GM21825 (cell line): ENCODE measurements at regions not wholly inside any gene's neighbourhood (a gene's known extent, or its start where the extent isn't known, plus 50 kb on each side); places are given as distances from the start of the nearest gene placed in this dataset.
"Not testable (repeated sequence)": the region's sequence is repeated elsewhere in the genome, so short reads cannot be mapped to it uniquely, and the experiment has no call there.

Experiments
- ATAC-seq: cut with Tn5 transposase; IDR thresholded peaks from one replicate; pipeline ENCODE4 v1.9.1; 2021; ENCODE audit warnings: mild to moderate bottlenecking, moderate library complexity; ENCODE audit not compliant: unreplicated experiment

- ATAC-seq = no peak
Measured at GRCh38 chr2:171266102-171266501, 105.4 kb upstream of the TLK1 start.

GRCh38 chr2:171261529-171261928, 100.8 kb upstream of the TLK1 start:
- not testable (repeated sequence) for ATAC-seq

GRCh38 chr2:171260471-171261424, 100.1 kb upstream of the TLK1 start:
- ATAC-seq = peak; percentile 78

- no peak for ATAC-seq
Measured at GRCh38 chr2:171254666-171255065, 94.0 kb upstream of the TLK1 start.

- ATAC-seq = no peak
Measured at GRCh38 chr2:171253900-171254650, 93.4 kb upstream of the TLK1 start.

GRCh38 chr2:171253279-171253678, 92.6 kb upstream of the TLK1 start:
- no peak for ATAC-seq

- no peak for ATAC-seq
Measured at GRCh38 chr2:171249689-171250088, 89.0 kb upstream of the TLK1 start.

GRCh38 chr2:171247741-171248662, 87.3 kb upstream of the TLK1 start:
- ATAC-seq = no peak

- ATAC-seq = no peak
Measured at GRCh38 chr2:171244970-171245782, 84.5 kb upstream of the TLK1 start.

- ATAC-seq = no peak
Measured at GRCh38 chr2:171244466-171244969, 83.8 kb upstream of the TLK1 start.

GRCh38 chr2:171241771-171242170, 81.1 kb upstream of the TLK1 start:
- ATAC-seq = no peak

GRCh38 chr2:171238946-171239345, 78.3 kb upstream of the TLK1 start:
- no peak for ATAC-seq

- no peak for ATAC-seq
Measured at GRCh38 chr2:171237751-171238505, 77.2 kb upstream of the TLK1 start.

- no peak for ATAC-seq
Measured at GRCh38 chr2:171235262-171235881, 74.7 kb upstream of the TLK1 start.

GRCh38 chr2:171230176-171230575, 69.5 kb upstream of the TLK1 start:
- ATAC-seq = no peak

GRCh38 chr2:171228826-171229225, 68.1 kb upstream of the TLK1 start:
- no peak for ATAC-seq

- no peak for ATAC-seq
Measured at GRCh38 chr2:171227066-171227782, 66.5 kb upstream of the TLK1 start.

- ATAC-seq = no peak
Measured at GRCh38 chr2:171226461-171226860, 65.8 kb upstream of the TLK1 start.
